ENCODE measurements at regions not wholly inside any gene's neighbourhood (a gene's known extent, or its start where the extent isn't known, plus 50 kb on each side); places are given as distances from the start of the nearest gene placed in this dataset.

GRCh38 chr5:86879086-86879485 is 261.3 kb downstream of the COX7C start:
- DNase-seq, result no peak
- intact Hi-C loops (cut with DNase I), result no loop called here
- H3K4me3 ChIP-seq (replicated peaks in 1 of 3), result no peak overlapping the region
- H3K27me3 ChIP-seq, result no peaks in the 10 kb centered on the region
- H3K4me1 ChIP-seq, result no peaks in the 10 kb centered on the region
- TF ChIP-seq CTCF (IDR thresholded peaks at IDR 0.05) (no peak), POLR2A (IDR thresholded peaks at IDR 0.05) (no peak)
- H3K27ac ChIP-seq, result no peak overlapping the region
- no peaks in the 10 kb centered on the region for H3K9me3 ChIP-seq
- no peaks in the 10 kb centered on the region for H3K36me3 ChIP-seq

- no peaks in the 10 kb centered on the region for H3K4me1 ChIP-seq
- H3K27me3 ChIP-seq, result no peaks in the 10 kb centered on the region
- H3K36me3 ChIP-seq, result no peaks in the 10 kb centered on the region
- no peak for DNase-seq
- no peak overlapping the region for H3K4me3 ChIP-seq (replicated peaks in 1 of 3)
- H3K9me3 ChIP-seq, result no peaks in the 10 kb centered on the region
- no peak for TF ChIP-seq CTCF (IDR thresholded peaks at IDR 0.05)
- TF ChIP-seq POLR2A (IDR thresholded peaks at IDR 0.05), result no peak
- H3K27ac ChIP-seq, result no peak overlapping the region
- intact Hi-C loops (cut with DNase I), result no loop called here
- 53% methylated on average over 4 of the region's 4 CpGs for WGBS, 2 donors
Measured at GRCh38 chr5:86880344-86880743, 262.6 kb downstream of the COX7C start.

DNA sequence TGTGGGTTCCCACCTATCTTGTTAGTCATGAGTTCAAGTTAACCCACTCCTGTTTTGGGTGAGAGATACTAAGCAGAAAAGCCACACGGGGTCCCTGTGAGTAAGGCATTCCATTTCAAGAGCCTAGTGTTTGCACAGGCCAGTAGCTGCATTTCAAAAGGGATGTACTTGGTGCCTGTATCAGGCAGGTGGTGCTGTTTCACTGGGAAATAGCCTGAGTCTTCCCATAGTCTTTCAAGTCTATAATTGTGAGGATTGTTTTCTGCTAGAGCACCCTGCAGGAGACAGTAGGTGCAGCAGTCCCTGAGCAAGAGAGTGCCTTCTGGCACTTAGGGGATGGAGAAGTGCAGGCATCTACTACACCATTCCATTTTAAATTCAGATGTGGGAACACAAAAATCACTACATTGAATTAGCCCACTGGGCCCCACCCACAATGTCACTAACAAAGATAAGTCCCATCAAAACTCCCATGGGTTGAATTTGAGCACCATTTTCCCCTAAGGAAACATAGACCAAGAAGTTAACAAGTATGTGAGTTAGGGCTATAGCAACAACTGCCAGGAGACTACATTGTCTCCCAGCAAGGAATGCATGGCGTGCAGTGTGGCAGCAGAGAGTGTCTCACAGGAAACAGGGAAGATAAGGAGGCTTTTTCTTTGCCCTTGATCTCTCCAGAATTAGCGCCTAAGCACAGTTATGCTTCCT is 263.2 kb downstream of the COX7C start:
- Histone ChIP-seq H3K36me3 (no peaks in the 10 kb centered on the region), H3K4me3 (replicated peaks in 1 of 3) (no peak overlapping the region), H3K9me3 (no peaks in the 10 kb centered on the region), H3K4me1 (no peaks in the 10 kb centered on the region), H3K27me3 (no peaks in the 10 kb centered on the region), H3K27ac (no peak overlapping the region)
- TF ChIP-seq CTCF (IDR thresholded peaks at IDR 0.05) (peak in 5 of 6 experiments; percentile 29 to 52 (median 49)), POLR2A (IDR thresholded peaks at IDR 0.05) (no peak)
- intact Hi-C loops (cut with DNase I), result no loop called here
- WGBS, 2 donors, result 40 to 52% methylated on average over 3 of the region's 3 CpGs
- DNase-seq, result peak; percentile 17 to 24

- Histone ChIP-seq H3K4me3 (replicated peaks in 1 of 3) (no peak overlapping the region), H3K9me3 (no peaks in the 10 kb centered on the region), H3K27me3 (no peaks in the 10 kb centered on the region), H3K4me1 (no peaks in the 10 kb centered on the region), H3K36me3 (no peaks in the 10 kb centered on the region), H3K27ac (no peak overlapping the region)
- 86 to 92% methylated on average over 1 of the region's 1 CpG for WGBS, 2 donors
- no peak for DNase-seq
- intact Hi-C loops (cut with DNase I), result no loop called here
- TF ChIP-seq POLR2A (IDR thresholded peaks at IDR 0.05), result no peak
- TF ChIP-seq CTCF (IDR thresholded peaks at IDR 0.05), result no peak
Measured at GRCh38 chr5:86881493-86882090, 263.9 kb downstream of the COX7C start.

DNA sequence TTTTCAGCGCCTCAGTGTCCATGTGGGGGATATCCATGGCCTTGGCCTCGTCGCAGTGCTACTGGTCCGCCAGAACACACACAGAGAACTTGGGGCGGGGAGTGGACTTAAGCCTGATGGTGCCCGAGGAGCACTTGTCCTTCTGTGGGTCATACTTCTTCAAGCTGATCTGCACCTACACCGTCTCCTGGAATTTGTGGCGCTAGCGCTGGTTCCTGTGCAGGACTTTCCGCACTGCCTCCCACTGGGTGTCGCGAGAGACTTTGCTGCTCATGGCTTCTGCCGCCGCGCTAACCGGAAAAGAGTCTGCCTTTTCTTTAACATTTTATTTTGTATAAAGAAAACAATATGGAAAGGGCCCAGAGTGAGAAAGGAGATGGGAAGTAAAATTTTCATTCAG is 266.9 kb downstream of the COX7C start:
- intact Hi-C loops (cut with DNase I), result no loop called here

More for the DNA sequence above, 266.9 kb downstream of the COX7C start:
- DNase-seq, result no peak
- H3K4me1 ChIP-seq, result no peaks in the 10 kb centered on the region
- H3K9me3 ChIP-seq, result no peaks in the 10 kb centered on the region
- no peak for TF ChIP-seq CTCF (IDR thresholded peaks at IDR 0.05)
- no peak for TF ChIP-seq POLR2A (IDR thresholded peaks at IDR 0.05)
- no peak overlapping the region for H3K4me3 ChIP-seq (replicated peaks in 1 of 3)
- WGBS, 2 donors, result 96 to 97% methylated on average over 16 of the region's 16 CpGs
- no peak overlapping the region for H3K27ac ChIP-seq
- no peaks in the 10 kb centered on the region for H3K36me3 ChIP-seq
- H3K27me3 ChIP-seq, result no peaks in the 10 kb centered on the region

Measured in thyroid gland (tissue), 4 donors.